ENCODE measurements at regions not wholly inside any gene's neighbourhood (a gene's known extent, or its start where the extent isn't known, plus 50 kb on each side); places are given as distances from the start of the nearest gene placed in this dataset.
A peak's percentile ranks its signal among the peaks of the same experiment; 100 is the strongest.

- CTCF ChIA-PET, result interaction anchor here (1.2 kb wide), 1 partner anchor 11 kb away, joined by 3 read pairs; no protein-coding TSS in a partner anchor
- no peaks in the 10 kb centered on the region for H3K36me3 ChIP-seq (ENCODE audit: control insufficient read depth in 2 of 2, insufficient read depth in 1 of 2, low read length in 2 of 2)
- no peak for TF ChIP-seq ZNF785 (tag by site-specific recombination; IDR thresholded peaks at IDR 0.05)
- peak; percentile 83 for TF ChIP-seq REST (tag by site-specific recombination; IDR thresholded peaks at IDR 0.05)
- no peak overlapping the region for H3K27ac ChIP-seq (ENCODE audit: extremely low read depth, low read depth, low read length)
- no peaks in the 10 kb centered on the region for H3K4me1 ChIP-seq (ENCODE audit: control insufficient read depth, insufficient read depth, low read length)
- no peaks in the 10 kb centered on the region for H3K9me3 ChIP-seq (ENCODE audit: control insufficient read depth, insufficient read depth, low read depth, low read length)
- H3K4me3 ChIP-seq (ENCODE audit: low read depth, low read length), result no peak overlapping the region
- POLR2A ChIA-PET, result interaction anchor here (0.5 kb wide), 1 partner anchor 1096 kb away, joined by 4 read pairs; no protein-coding TSS in a partner anchor
Observed at GRCh38 chr12:28951935-28952334, 197.1 kb upstream of the FAR2 start.

GRCh38 chr12:28954333-28954732 is 194.7 kb upstream of the FAR2 start:
- Histone ChIP-seq H3K4me1 (ENCODE audit: control insufficient read depth, insufficient read depth, low read length) (no peaks in the 10 kb centered on the region), H3K9me3 (ENCODE audit: control insufficient read depth, insufficient read depth, low read depth, low read length) (no peaks in the 10 kb centered on the region), H3K27ac (ENCODE audit: extremely low read depth, low read depth, low read length) (no peak overlapping the region), H3K36me3 (ENCODE audit: control insufficient read depth in 2 of 2, insufficient read depth in 1 of 2, low read length in 2 of 2) (no peaks in the 10 kb centered on the region), H3K4me3 (ENCODE audit: low read depth, low read length) (no peak overlapping the region)
- TF ChIP-seq ZNF354C (tag by site-specific recombination; IDR thresholded peaks at IDR 0.05; ENCODE audit: borderline replicate concordance, low read depth), result no peak
- no peak for TF ChIP-seq ZNF335 (tag by site-specific recombination; conservative IDR thresholded peaks at IDR 0.05)
- no peak for TF ChIP-seq PRDM10 (tag by site-specific recombination; IDR thresholded peaks at IDR 0.05)
- TF ChIP-seq ZNF664 (tag by site-specific recombination; IDR thresholded peaks at IDR 0.05), result no peak
- no peak for TF ChIP-seq ZIC2 (tag by site-specific recombination; IDR thresholded peaks at IDR 0.05)
- no peak for TF ChIP-seq ZNF175 (tag by site-specific recombination; IDR thresholded peaks at IDR 0.05)
- TF ChIP-seq ZNF521 (tag by site-specific recombination; IDR thresholded peaks at IDR 0.05), result no peak
- TF ChIP-seq EGR2 (tag by site-specific recombination; IDR thresholded peaks at IDR 0.05; ENCODE audit: low read depth), result no peak
- no peak for TF ChIP-seq ZEB2 (tag by site-specific recombination; IDR thresholded peaks at IDR 0.05)
- TF ChIP-seq ZNF561 (tag by site-specific recombination; IDR thresholded peaks at IDR 0.05; ENCODE audit: borderline replicate concordance), result no peak
- no peak for TF ChIP-seq ZNF623 (tag by site-specific recombination; IDR thresholded peaks at IDR 0.05)
- TF ChIP-seq ZNF658 (tag by site-specific recombination; IDR thresholded peaks at IDR 0.05), result no peak
- no peak for TF ChIP-seq ZBTB17 (tag by site-specific recombination; IDR thresholded peaks at IDR 0.05)
- TF ChIP-seq ZNF510 (tag by site-specific recombination; IDR thresholded peaks at IDR 0.05; ENCODE audit: insufficient replicate concordance), result no peak
- TF ChIP-seq ZNF112 (tag by site-specific recombination; IDR thresholded peaks at IDR 0.05), result no peak
- no peak for TF ChIP-seq ZNF792 (tag by site-specific recombination; IDR thresholded peaks at IDR 0.05)
- TF ChIP-seq SCRT2 (tag by site-specific recombination; IDR thresholded peaks at IDR 0.05), result no peak
- TF ChIP-seq ZNF10 (tag by site-specific recombination; IDR thresholded peaks at IDR 0.05), result no peak
- no peak for TF ChIP-seq ZNF837 (tag by site-specific recombination; IDR thresholded peaks at IDR 0.05)
- ChIA-PET POLR2A (no interaction called here), CTCF (no interaction called here)

All from HEK293 (cell line).